K562 (cell line): ENCODE measurements at regions not wholly inside any gene's neighbourhood (a gene's known extent, or its start where the extent isn't known, plus 50 kb on each side); places are given as distances from the start of the nearest gene placed in this dataset.

ENCODE experiments used
- ATAC-seq: fragments of 200-7000 bp; cut with Tn5 transposase; 3 replicates; pipeline ENCODE4 v1.9.1; 2020; ENCODE audit warnings: moderate library complexity
- BruUV-seq: library from RNA; stranded (reverse); fragments of 400-500 nt; replicated peaks from 2 replicates; lab custom pipeline; 2021; lab: Mats Ljungman, UMichigan
- CTCF ChIA-PET: fragments of 300-600 bp; formaldehyde crosslinking; extraction: SDS; loops from one replicate; lab custom pipeline; 2021; ENCODE audit warnings: low intra/inter-chr PET ratio; lab: Yijun Ruan, JAX
- POLR2A ChIA-PET: fragments of 300-600, 350-650 bp; sonication (Branson Sonifier 250); formaldehyde crosslinking; extraction: SDS; loops from one replicate; lab custom pipeline; 2021; ENCODE audit warnings: antibody characterized with exemption, inconsistent platforms; lab: Yijun Ruan, JAX
- DNase-seq, 4 experiments: peaks; one replicate each; pipeline versions ENCODE4 v3.0.0 to v3.0.0-alpha.2; 2011 to 2018; ENCODE audit warnings: low spot score in 3 of 4, mixed read lengths in 3 of 4; ENCODE audit errors: extremely low read depth in 1 of 4
- FAIRE-seq: peaks from 2 replicates; lab custom pipeline; 2011; peaks lifted over from hg19 to GRCh38; lab: Jason Lieb, UNC
- H2AFZ ChIP-seq: 2 replicates; pipeline ENCODE4 v1.6.0; 2011; ENCODE audit warnings: low read depth, low read length, control low read depth, inconsistent platforms
- H3K27ac ChIP-seq: fragments of 200-600 bp; 3 replicates; pipeline ENCODE4 v1.8.0; 2011; ENCODE audit warnings: low read depth, mild to moderate bottlenecking, control low read depth, inconsistent platforms, low read length, moderate library complexity, mixed read lengths; ENCODE audit errors: extremely low read depth
- H3K27me3 ChIP-seq, 2 experiments: fragments of 300-600 bp in 1 of 2; 2 replicates in 1 of 2; 3 replicates in 1 of 2; pipeline versions ENCODE4 v1.6.0 to v1.8.0; 2011; ENCODE audit warnings: inconsistent platforms in 2 of 2, low read length in 2 of 2, mild to moderate bottlenecking in 1 of 2, mixed read lengths in 1 of 2, moderate library complexity in 1 of 2; ENCODE audit not compliant: control insufficient read depth in 2 of 2, insufficient read depth in 2 of 2
- H3K36me3 ChIP-seq: fragments of 300-600 bp; 3 replicates; pipeline ENCODE4 v1.8.0; 2011; ENCODE audit warnings: mild to moderate bottlenecking, low read length, inconsistent platforms; ENCODE audit not compliant: control insufficient read depth, insufficient read depth
- H3K4me1 ChIP-seq, 2 experiments: fragments of 200-600 bp in 1 of 2; replicated peaks in 1 of 2; 2 replicates in 1 of 2; 3 replicates in 1 of 2; pipeline versions ENCODE4 v1.5.1 to v1.8.0; 2011; ENCODE audit warnings: inconsistent platforms in 2 of 2, low read length in 2 of 2, mild to moderate bottlenecking in 1 of 2, mixed read lengths in 1 of 2, moderate library complexity in 1 of 2; ENCODE audit not compliant: control insufficient read depth in 2 of 2, insufficient read depth in 2 of 2
- H3K4me2 ChIP-seq: 2 replicates; pipeline ENCODE4 v1.6.1; 2011; ENCODE audit warnings: low read length, control low read depth, inconsistent platforms, mixed read lengths; ENCODE audit not compliant: insufficient read depth
- H3K4me3 ChIP-seq: fragments of 200-600 bp; sonication (generic), shearing (Covaris generic); 2 replicates; pipeline ENCODE4 v1.5.1; 2016; ENCODE audit warnings: control low read depth, inconsistent platforms
- H3K79me2 ChIP-seq: fragments of 200-600 bp; 3 replicates; pipeline ENCODE4 v1.8.0; 2011; ENCODE audit warnings: low read length, inconsistent platforms; ENCODE audit not compliant: control insufficient read depth, insufficient read depth
- H3K9ac ChIP-seq, 2 experiments: 2 replicates each; pipeline versions ENCODE4 v1.6.0 to v1.6.1; 2011; ENCODE audit warnings: low read depth in 2 of 2, low read length in 2 of 2, control low read depth in 1 of 2, inconsistent platforms in 1 of 2, mild to moderate bottlenecking in 1 of 2, mixed read lengths in 1 of 2; ENCODE audit not compliant: insufficient read depth in 1 of 2
- H3K9me1 ChIP-seq: one replicate; pipeline ENCODE4 v1.6.0; 2011; ENCODE audit warnings: inconsistent platforms, mild to moderate bottlenecking, low read length, moderate library complexity; ENCODE audit not compliant: control insufficient read depth, insufficient read depth
- H3K9me3 ChIP-seq: replicated peaks from 2 replicates; pipeline ENCODE4 v1.5.1; 2011; ENCODE audit warnings: low read depth, low read length, inconsistent platforms; ENCODE audit not compliant: control insufficient read depth, insufficient read depth
- H4K20me1 ChIP-seq: replicated peaks from 2 replicates; pipeline ENCODE4 v1.6.1; 2011; ENCODE audit warnings: low read length, inconsistent platforms, mixed read lengths; ENCODE audit not compliant: control insufficient read depth, insufficient read depth
- CBFA2T2 ChIP-seq: fragments of 450-650 bp; conservative IDR thresholded peaks from 2 replicates; pipeline ENCODE4 v1.6.1; 2017; ENCODE audit warnings: mild to moderate bottlenecking
- CBFB ChIP-seq: sonication (generic); formaldehyde crosslinking; IDR thresholded peaks from 2 replicates; pipeline ENCODE4 v1.4.0; 2020; ENCODE audit warnings: mild to moderate bottlenecking, missing genetic modification reagents
- HCFC1 ChIP-seq: IDR thresholded peaks from 2 replicates; pipeline ENCODE4 v1.6.1; 2012; ENCODE audit warnings: low read depth, low read length, improper control_type of control experiment
- MECOM ChIP-seq: fragments of 250-450 bp; sonication (Bioruptor Pico); IDR thresholded peaks from 2 replicates; pipeline ENCODE4 v1.8.0; 2022; ENCODE audit warnings: inconsistent platforms
- MTA3 ChIP-seq: fragments of 450-650 bp; formaldehyde crosslinking; IDR thresholded peaks from 2 replicates; pipeline ENCODE4 v1.6.1; 2017; ENCODE audit warnings: mild to moderate bottlenecking, borderline replicate concordance
- POLR2H ChIP-seq: IDR thresholded peaks from 2 replicates; pipeline ENCODE4 v1.6.1; 2016; ENCODE audit warnings: missing genetic modification characterization, low read depth, mild to moderate bottlenecking, control low read depth, missing compliant biosample characterization, moderate library complexity
- SAFB ChIP-seq: fragments of 200-400 bp; formaldehyde crosslinking; IDR thresholded peaks from 2 replicates; pipeline ENCODE4 v1.6.1; 2017; ENCODE audit warnings: low read depth, low read length, borderline replicate concordance
- U2AF2 ChIP-seq: fragments of 200-400 bp; formaldehyde crosslinking; optimal IDR thresholded peaks from 2 replicates; pipeline ENCODE3; 2017; ENCODE audit warnings: low read depth, mild to moderate bottlenecking, low read length
- ZBTB8A ChIP-seq: fragments of 450-650 bp; IDR thresholded peaks from 2 replicates; pipeline ENCODE4 v1.6.1; 2018; ENCODE audit warnings: mild to moderate bottlenecking, moderate library complexity; ENCODE audit not compliant: partially characterized antibody
- ZFP36 ChIP-seq: fragments of 150-350 bp; IDR thresholded peaks from 2 replicates; pipeline ENCODE4 v1.6.1; 2018; ENCODE audit warnings: low read length, low read depth; ENCODE audit not compliant: partially characterized antibody
- ZNF311 ChIP-seq: fragments of 250-450 bp; sonication (Bioruptor Pico); IDR thresholded peaks from 2 replicates; pipeline ENCODE4 v1.4.0; 2020; ENCODE audit warnings: mild to moderate bottlenecking, moderate library complexity
- WGBS: fragments of 100-300 bp; shearing (Covaris generic); methylation state at CpG from one replicate; pipeline ENCODE4 v1.1.6; 2016; ENCODE audit warnings: low coverage, mixed read lengths; ENCODE audit not compliant: insufficient coverage; ENCODE audit errors: missing lambda C conversion rate; 5-methylcytosine and 5-hydroxymethylcytosine counted together
- in situ Hi-C: fragments of 300-500 bp; cut with MboI; formaldehyde crosslinking; loops from 4 replicates; pipeline ENCODE4 v1.15.0; 2018; ENCODE audit warnings: inconsistent platforms, mixed read lengths
- intact Hi-C: fragments of 100-400 bp; cut with micrococcal nuclease; formaldehyde crosslinking; loops from 2 replicates; pipeline ENCODE4 v1.14.2; 2022
- TF ChIP-seq, protein P1 (sequence below), 2 experiments: fragments of 450-650 bp; conservative IDR thresholded peaks; 2 replicates each; pipeline ENCODE4 v1.6.1; 2017; ENCODE audit warnings: mild to moderate bottlenecking in 2 of 2, moderate library complexity in 2 of 2

DNA sequence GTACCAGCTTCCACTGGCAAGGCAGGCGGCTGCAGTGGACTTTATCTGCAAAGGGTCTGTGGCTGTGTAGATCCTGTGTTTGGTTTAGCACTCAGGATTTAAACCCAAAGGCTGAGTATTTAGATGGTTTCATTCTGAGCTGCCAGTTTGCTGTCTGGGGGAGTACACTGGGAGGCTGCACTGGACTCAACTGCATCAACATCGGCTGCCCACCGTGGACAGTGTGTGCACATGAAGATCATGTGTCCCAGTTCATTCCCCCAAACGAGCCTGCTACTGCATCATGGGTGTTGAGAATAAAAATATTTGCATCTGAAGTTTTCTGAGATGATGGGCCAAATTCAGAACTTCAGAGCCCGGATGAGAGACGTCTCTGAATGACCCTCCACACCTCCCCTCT, 328.6 kb upstream of the SHH start:
- POLR2A ChIA-PET, result no interaction called here
- no peak for FAIRE-seq
- H3K4me1 ChIP-seq, result no peaks in the 10 kb centered on the region
- H3K9me3 ChIP-seq, result no peaks in the 10 kb centered on the region
- no peak for ATAC-seq
- peaks cover 31 to 60% of the 10 kb centered on the region in 2 experiments for H3K27me3 ChIP-seq
- no peak overlapping the region for H2AFZ ChIP-seq
- intact Hi-C loops, result no loop called here
- TF ChIP-seq CBFA2T2, result no peak
- TF ChIP-seq, protein P1, sequence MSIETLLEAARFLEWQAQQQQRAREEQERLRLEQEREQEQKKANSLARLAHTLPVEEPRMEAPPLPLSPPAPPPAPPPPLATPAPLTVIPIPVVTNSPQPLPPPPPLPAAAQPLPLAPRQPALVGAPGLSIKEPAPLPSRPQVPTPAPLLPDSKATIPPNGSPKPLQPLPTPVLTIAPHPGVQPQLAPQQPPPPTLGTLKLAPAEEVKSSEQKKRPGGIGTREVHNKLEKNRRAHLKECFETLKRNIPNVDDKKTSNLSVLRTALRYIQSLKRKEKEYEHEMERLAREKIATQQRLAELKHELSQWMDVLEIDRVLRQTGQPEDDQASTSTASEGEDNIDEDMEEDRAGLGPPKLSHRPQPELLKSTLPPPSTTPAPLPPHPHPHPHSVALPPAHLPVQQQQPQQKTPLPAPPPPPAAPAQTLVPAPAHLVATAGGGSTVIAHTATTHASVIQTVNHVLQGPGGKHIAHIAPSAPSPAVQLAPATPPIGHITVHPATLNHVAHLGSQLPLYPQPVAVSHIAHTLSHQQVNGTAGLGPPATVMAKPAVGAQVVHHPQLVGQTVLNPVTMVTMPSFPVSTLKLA (conservative IDR thresholded peaks at IDR 0.05), result no peak
- no peak for TF ChIP-seq SAFB
- TF ChIP-seq ZBTB8A, result no peak
- no peak for TF ChIP-seq ZNF311 (CRISPR knock-in tag)
- TF ChIP-seq CBFB, result no peak
- TF ChIP-seq ZFP36, result no peak
- no peak for TF ChIP-seq MTA3
- TF ChIP-seq HCFC1, result no peak
- TF ChIP-seq POLR2H, result no peak
- TF ChIP-seq MECOM, result no peak
- no peak for TF ChIP-seq U2AF2
- TF ChIP-seq, all 486 proteins: peak for 0
- no TSS peak for BruUV-seq
- 2% methylated on average over 6 of the region's 6 CpGs for WGBS
- H3K4me3 ChIP-seq, result no peak overlapping the region
- H3K9ac ChIP-seq, result no peak overlapping the region
- no peak overlapping the region for H3K27ac ChIP-seq
- CTCF ChIA-PET, result no interaction called here
- no peak for DNase-seq
- in situ Hi-C loops, result no loop called here
- H3K79me2 ChIP-seq, result no peaks in the 10 kb centered on the region
- H3K36me3 ChIP-seq, result no peaks in the 10 kb centered on the region
- no peak overlapping the region for H3K4me2 ChIP-seq
- H3K9me1 ChIP-seq, result no peaks in the 10 kb centered on the region
- no peaks in the 10 kb centered on the region for H4K20me1 ChIP-seq
